Peyer's patch (tissue), 4 donors: ENCODE measurements at regions not wholly inside any gene's neighbourhood (a gene's known extent, or its start where the extent isn't known, plus 50 kb on each side); places are given as distances from the start of the nearest gene placed in this dataset.

Source experiments
- CTCF ChIP-seq, 6 experiments: fragments of 450-650 bp in 4 of 6; fragments of 200-600 bp in 2 of 6; sonication (generic) in 1 of 6; IDR thresholded peaks; one replicate each; pipeline ENCODE4 v1.5.1; 2017 to 2019; ENCODE audit warnings: antibody characterized with exemption in 6 of 6, mild to moderate bottlenecking in 3 of 6, moderate library complexity in 1 of 6
- POLR2A ChIP-seq, 2 donors: fragments of 450-650 bp; IDR thresholded peaks; one replicate each; pipeline ENCODE4 v1.5.1; 2017; ENCODE audit warnings: antibody characterized with exemption in 2 of 2, mild to moderate bottlenecking in 2 of 2, moderate library complexity in 2 of 2

- TF ChIP-seq CTCF (IDR thresholded peaks at IDR 0.05), result no peak
- no peak for TF ChIP-seq POLR2A (IDR thresholded peaks at IDR 0.05)
Measured at GRCh38 chr22:47401976-47402770, 639.7 kb downstream of the TBC1D22A start.
